WERI-Rb-1 (cell line): ENCODE measurements at regions not wholly inside any gene's neighbourhood (a gene's known extent, or its start where the extent isn't known, plus 50 kb on each side); places are given as distances from the start of the nearest gene placed in this dataset.

Experiments used
- DNase-seq: peaks from one replicate; pipeline ENCODE4 v3.0.0-alpha.2; 2020
- H3K27ac ChIP-seq: fragments of 250-450 bp; sonication (Bioruptor Pico); 2 replicates; pipeline ENCODE4 v1.5.1; 2020; ENCODE audit warnings: mild to moderate bottlenecking, moderate library complexity
- H3K27me3 ChIP-seq: fragments of 250-450 bp; sonication (Bioruptor Pico); 2 replicates; pipeline ENCODE4 v1.5.1; 2021; ENCODE audit warnings: mild to moderate bottlenecking, low read depth, moderate library complexity; ENCODE audit not compliant: insufficient read depth, severe bottlenecking
- H3K36me3 ChIP-seq: fragments of 250-450 bp; sonication (Bioruptor Pico); 2 replicates; pipeline ENCODE4 v1.5.1; 2020; ENCODE audit warnings: mild to moderate bottlenecking, moderate library complexity
- H3K4me3 ChIP-seq: 2 replicates; pipeline ENCODE4 v1.5.1; 2011; ENCODE audit warnings: low read depth, mild to moderate bottlenecking, control low read depth, low read length
- H3K9me3 ChIP-seq: fragments of 250-450 bp; sonication (Bioruptor Pico); 2 replicates; pipeline ENCODE4 v1.5.1; 2021; ENCODE audit warnings: mild to moderate bottlenecking, moderate library complexity; ENCODE audit not compliant: severe bottlenecking
- TF ChIP-seq, protein P1 (sequence below): IDR thresholded peaks from 2 replicates; pipeline ENCODE4 v1.5.1; 2011; ENCODE audit warnings: low read depth, mild to moderate bottlenecking, control low read depth, inconsistent platforms, low read length

DNA sequence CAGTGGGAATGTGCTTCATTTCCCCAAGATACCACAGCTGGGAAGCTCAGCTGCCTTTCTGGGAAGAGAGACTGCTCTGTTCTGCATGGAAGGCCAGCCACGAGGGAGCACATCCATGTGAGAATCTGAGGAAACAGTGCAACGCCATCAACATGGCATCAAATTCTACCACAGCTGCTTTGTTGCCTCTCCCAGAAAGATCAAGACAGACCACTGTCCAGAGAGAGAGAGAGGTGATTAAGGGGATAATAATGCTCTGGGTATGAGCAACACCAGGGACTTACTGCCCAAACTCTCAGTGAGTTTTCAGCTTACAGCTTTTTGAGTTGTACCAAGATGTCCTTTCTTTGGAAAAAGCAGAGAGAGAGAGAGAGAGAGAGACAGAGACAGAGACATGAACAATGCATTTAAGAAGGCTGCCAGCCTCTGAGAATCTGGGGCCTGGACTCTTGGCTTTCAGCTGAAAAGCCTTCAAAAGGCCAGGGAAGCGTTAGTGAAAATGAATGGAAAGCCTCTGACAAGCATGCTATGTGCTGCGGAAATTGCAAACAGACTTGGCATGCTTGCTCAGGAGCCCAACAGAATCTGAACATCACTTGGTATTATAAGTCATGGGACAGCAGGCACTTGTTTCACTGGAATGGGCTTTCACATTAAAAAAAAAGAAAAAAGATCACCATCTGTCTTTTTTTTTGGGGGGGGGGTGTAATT, 223.1 kb downstream of the MAP2K6 start:
- no peak overlapping the region for H3K4me3 ChIP-seq
- TF ChIP-seq, protein P1, sequence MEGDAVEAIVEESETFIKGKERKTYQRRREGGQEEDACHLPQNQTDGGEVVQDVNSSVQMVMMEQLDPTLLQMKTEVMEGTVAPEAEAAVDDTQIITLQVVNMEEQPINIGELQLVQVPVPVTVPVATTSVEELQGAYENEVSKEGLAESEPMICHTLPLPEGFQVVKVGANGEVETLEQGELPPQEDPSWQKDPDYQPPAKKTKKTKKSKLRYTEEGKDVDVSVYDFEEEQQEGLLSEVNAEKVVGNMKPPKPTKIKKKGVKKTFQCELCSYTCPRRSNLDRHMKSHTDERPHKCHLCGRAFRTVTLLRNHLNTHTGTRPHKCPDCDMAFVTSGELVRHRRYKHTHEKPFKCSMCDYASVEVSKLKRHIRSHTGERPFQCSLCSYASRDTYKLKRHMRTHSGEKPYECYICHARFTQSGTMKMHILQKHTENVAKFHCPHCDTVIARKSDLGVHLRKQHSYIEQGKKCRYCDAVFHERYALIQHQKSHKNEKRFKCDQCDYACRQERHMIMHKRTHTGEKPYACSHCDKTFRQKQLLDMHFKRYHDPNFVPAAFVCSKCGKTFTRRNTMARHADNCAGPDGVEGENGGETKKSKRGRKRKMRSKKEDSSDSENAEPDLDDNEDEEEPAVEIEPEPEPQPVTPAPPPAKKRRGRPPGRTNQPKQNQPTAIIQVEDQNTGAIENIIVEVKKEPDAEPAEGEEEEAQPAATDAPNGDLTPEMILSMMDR: no peak
- no peak for DNase-seq
- no peak overlapping the region for H3K27ac ChIP-seq
- no peaks in the 10 kb centered on the region for H3K9me3 ChIP-seq
- H3K27me3 ChIP-seq: no peaks in the 10 kb centered on the region
- H3K36me3 ChIP-seq: no peaks in the 10 kb centered on the region

DNA sequence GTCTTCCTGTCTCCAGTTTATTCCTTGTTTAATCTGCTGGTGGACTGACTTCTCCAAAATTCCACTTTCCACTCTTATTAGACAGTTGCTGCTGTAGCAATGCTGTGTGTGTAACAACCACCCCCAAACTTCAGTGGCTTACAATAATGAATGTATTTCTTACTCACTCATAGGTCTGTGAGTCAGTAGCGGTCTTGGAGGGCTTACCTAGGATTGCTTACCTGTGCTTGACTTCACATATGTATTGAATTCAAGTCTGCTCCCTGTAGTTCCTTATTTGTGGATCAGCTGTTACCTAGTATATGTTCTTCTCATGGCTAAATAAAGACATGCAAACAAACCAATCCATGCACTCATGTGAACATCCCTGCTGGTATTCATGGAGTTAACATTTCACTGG, 224.6 kb downstream of the MAP2K6 start:
- no peaks in the 10 kb centered on the region for H3K9me3 ChIP-seq
- no peaks in the 10 kb centered on the region for H3K27me3 ChIP-seq
- no peak overlapping the region for H3K27ac ChIP-seq
- no peaks in the 10 kb centered on the region for H3K36me3 ChIP-seq
- TF ChIP-seq, protein P1: no peak
- no peak overlapping the region for H3K4me3 ChIP-seq
- no peak for DNase-seq

DNA sequence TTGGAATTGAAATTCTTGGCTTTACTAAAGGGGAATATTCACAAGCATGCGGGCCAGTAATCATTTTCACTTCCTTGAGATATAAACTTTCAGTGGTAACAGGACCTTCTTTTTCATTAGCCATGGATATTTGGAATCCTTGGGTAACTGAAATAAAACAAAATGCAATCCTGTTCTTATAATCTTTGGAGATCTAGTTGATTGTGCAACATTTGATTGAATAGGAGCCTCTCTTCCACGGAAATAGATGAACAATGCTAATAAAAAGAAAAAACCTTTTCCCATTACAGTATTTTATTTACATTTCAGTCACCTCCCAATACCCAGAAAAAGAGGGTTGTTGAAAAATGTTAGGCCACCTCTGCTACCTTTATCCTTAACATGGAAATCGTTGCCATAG, 225.6 kb downstream of the MAP2K6 start:
- H3K9me3 ChIP-seq: no peaks in the 10 kb centered on the region
- no peak overlapping the region for H3K27ac ChIP-seq
- no peaks in the 10 kb centered on the region for H3K36me3 ChIP-seq
- no peaks in the 10 kb centered on the region for H3K27me3 ChIP-seq
- no peak overlapping the region for H3K4me3 ChIP-seq
- no peak for DNase-seq
- TF ChIP-seq, protein P1: no peak

DNA sequence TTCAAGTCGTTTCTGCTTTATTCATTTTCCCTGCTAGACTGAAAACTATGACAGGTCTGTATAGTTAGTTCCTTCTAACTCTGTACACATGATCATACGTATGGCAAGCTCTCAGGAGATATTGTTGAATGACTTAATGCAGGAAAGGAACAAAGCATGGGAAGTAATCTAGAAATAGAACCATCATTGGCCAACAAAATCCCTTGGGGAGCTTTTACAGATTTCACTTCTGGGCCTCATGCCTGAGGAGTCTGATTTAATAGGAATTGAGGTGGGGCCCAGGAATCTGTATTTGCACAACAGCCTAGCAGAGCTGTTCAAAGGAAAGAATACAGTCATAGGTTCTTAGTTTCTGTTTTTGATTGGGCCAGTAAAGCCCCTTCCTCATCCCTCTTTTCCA, 229.2 kb downstream of the MAP2K6 start:
- H3K36me3 ChIP-seq: no peaks in the 10 kb centered on the region
- no peaks in the 10 kb centered on the region for H3K27me3 ChIP-seq
- H3K27ac ChIP-seq: no peak overlapping the region
- no peaks in the 10 kb centered on the region for H3K9me3 ChIP-seq
- TF ChIP-seq, protein P1: no peak
- H3K4me3 ChIP-seq: no peak overlapping the region
- no peak for DNase-seq

DNA sequence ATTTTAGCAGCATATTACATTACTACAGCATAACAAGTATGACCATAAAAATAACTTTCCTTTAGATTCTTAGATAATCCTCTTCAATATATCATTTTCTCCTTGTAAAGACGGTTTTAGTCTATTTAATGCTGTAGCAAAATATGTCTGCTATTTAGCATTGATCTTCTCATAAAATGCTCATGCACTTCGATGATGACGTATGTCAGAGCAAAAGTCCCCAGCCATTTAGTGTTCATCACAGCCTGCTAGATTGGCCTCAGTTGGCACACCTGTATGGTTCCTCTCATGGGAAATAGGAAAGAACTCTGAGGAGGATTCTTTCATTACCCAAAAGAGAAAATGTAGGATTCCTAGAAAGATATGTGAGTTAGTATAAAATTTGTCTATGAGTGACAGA, 232.2 kb downstream of the MAP2K6 start:
- TF ChIP-seq, protein P1: no peak
- Histone ChIP-seq H3K9me3 (no peaks in the 10 kb centered on the region), H3K27ac (no peak overlapping the region), H3K27me3 (no peaks in the 10 kb centered on the region), H3K36me3 (no peaks in the 10 kb centered on the region), H3K4me3 (no peak overlapping the region)
- DNase-seq: no peak

DNA sequence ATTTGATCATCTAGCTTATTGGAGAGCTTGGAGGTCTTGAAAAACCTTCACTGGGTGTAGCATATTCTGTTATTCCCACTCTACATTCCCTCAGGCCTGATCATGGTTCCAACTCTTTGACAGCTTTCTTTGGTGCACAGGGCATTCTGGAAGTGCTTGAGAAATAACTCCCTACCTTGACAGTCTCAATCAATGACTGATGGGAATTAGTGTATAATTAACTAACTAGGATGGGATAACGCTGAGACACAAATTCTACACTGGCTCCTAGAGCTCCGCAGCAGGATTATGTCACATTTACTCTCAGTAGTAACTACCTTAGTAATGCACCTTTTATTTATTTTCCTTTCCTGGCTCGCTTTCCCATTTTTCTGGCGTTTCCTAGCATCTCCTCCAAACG, 236.4 kb downstream of the MAP2K6 start:
- TF ChIP-seq, protein P1: no peak

More for the DNA sequence above, 236.4 kb downstream of the MAP2K6 start:
- Histone ChIP-seq H3K27me3 (no peaks in the 10 kb centered on the region), H3K36me3 (no peaks in the 10 kb centered on the region), H3K27ac (no peak overlapping the region), H3K4me3 (no peak overlapping the region), H3K9me3 (no peaks in the 10 kb centered on the region)
- DNase-seq: no peak
